A549 (cell line): ENCODE measurements at regions not wholly inside any gene's neighbourhood (a gene's known extent, or its start where the extent isn't known, plus 50 kb on each side); places are given as distances from the start of the nearest gene placed in this dataset.

ENCODE experiments used
- ATAC-seq, 2 experiments: fragments of 200-7000 bp in 1 of 2; fragments of >200 bp in 1 of 2; cut with Nextera tagmentation in 1 of 2; cut with Tn5 transposase in 1 of 2; 3 replicates each; pipeline versions ENCODE4 v1.8.0 to v1.9.1; 2018 to 2020; ENCODE audit warnings: mild to moderate bottlenecking in 1 of 2, moderate library complexity in 1 of 2
- CTCF ChIA-PET: fragments of 300-600 bp; sonication (Branson Sonifier 250); formaldehyde crosslinking; extraction: SDS; loops from one replicate; lab custom pipeline; 2021; ENCODE audit warnings: antibody characterized with exemption, inconsistent platforms; lab: Yijun Ruan, JAX
- POLR2A ChIA-PET: fragments of 350-600 bp; formaldehyde crosslinking; extraction: SDS; loops from one replicate; lab custom pipeline; 2021; ENCODE audit warnings: antibody characterized with exemption, inconsistent platforms; lab: Yijun Ruan, JAX
- DNase-seq, 2 experiments: peaks; one replicate each; pipeline versions ENCODE4 v3.0.0 to v3.0.0-alpha.2; 2011 to 2016; ENCODE audit warnings: low read depth in 1 of 2, low spot score in 1 of 2
- FAIRE-seq: peaks from 2 replicates; lab custom pipeline; 2011; peaks lifted over from hg19 to GRCh38; lab: Jason Lieb, UNC
- H3K27ac ChIP-seq, 2 experiments: fragments of >200 bp; sonication (Bioruptor Twin); formaldehyde crosslinking; 3 replicates each; pipeline ENCODE4 v1.5.1; 2016 to 2017
- H3K4me1 ChIP-seq: fragments of >200 bp; sonication (Bioruptor Twin); formaldehyde crosslinking; 3 replicates; pipeline ENCODE4 v1.6.1; 2016
- H3K4me2 ChIP-seq: fragments of >200 bp; sonication (Bioruptor Twin); formaldehyde crosslinking; 3 replicates; pipeline ENCODE4 v1.6.1; 2016
- H3K4me3 ChIP-seq: fragments of >200 bp; sonication (Bioruptor Twin); formaldehyde crosslinking; 3 replicates; pipeline ENCODE4 v1.5.1; 2016
- H3K9me3 ChIP-seq: fragments of >200 bp; sonication (Bioruptor Twin); formaldehyde crosslinking; 3 replicates; pipeline ENCODE4 v1.6.1; 2016
- CEBPB ChIP-seq, 2 experiments: fragments of >200 bp in 1 of 2; sonication (Bioruptor Twin) in 1 of 2; formaldehyde crosslinking in 1 of 2; IDR thresholded peaks; 2 replicates each; pipeline ENCODE4 v1.6.1; 2012 to 2016
- CHD2 ChIP-seq: fragments of 150-350 bp; IDR thresholded peaks from 2 replicates; pipeline ENCODE4 v1.6.1; 2014; ENCODE audit warnings: low read length; ENCODE audit not compliant: partially characterized antibody
- CHD4 ChIP-seq: fragments of 200-600 bp; sonication (generic); IDR thresholded peaks from 2 replicates; pipeline ENCODE4 v1.6.1; 2016; ENCODE audit warnings: antibody characterized with exemption, mild to moderate bottlenecking, borderline replicate concordance
- ESRRA ChIP-seq: fragments of 150-350 bp; IDR thresholded peaks from 2 replicates; pipeline ENCODE4 v1.6.1; 2014; ENCODE audit warnings: mild to moderate bottlenecking, low read length, borderline replicate concordance
- HEYL ChIP-seq: fragments of 250-450 bp; sonication (Bioruptor Pico); IDR thresholded peaks from 2 replicates; pipeline ENCODE4 v1.8.0; 2021; ENCODE audit warnings: mild to moderate bottlenecking, moderate library complexity
- HMGXB4 ChIP-seq: fragments of 250-450 bp; sonication (Bioruptor Pico); IDR thresholded peaks from 2 replicates; pipeline ENCODE4 v1.5.0; 2021; ENCODE audit warnings: mild to moderate bottlenecking, moderate library complexity, borderline replicate concordance
- HOXA7 ChIP-seq: fragments of 250-450 bp; sonication (Bioruptor Pico); IDR thresholded peaks from 2 replicates; pipeline ENCODE4 v1.5.0; 2020; ENCODE audit warnings: mild to moderate bottlenecking, moderate library complexity
- HOXB13 ChIP-seq: fragments of 250-450 bp; sonication (Bioruptor Pico); IDR thresholded peaks from 2 replicates; pipeline ENCODE4 v1.5.0; 2020; ENCODE audit warnings: low read depth, mild to moderate bottlenecking, moderate library complexity
- JUN ChIP-seq, 2 experiments: fragments of >200 bp; sonication (Bioruptor Twin); formaldehyde crosslinking; IDR thresholded peaks; 2 replicates in 1 of 2; 3 replicates in 1 of 2; pipeline ENCODE4 v1.6.1; 2016 to 2017
- JUNB ChIP-seq: fragments of >200 bp; sonication (Bioruptor Twin); formaldehyde crosslinking; IDR thresholded peaks from 2 replicates; pipeline ENCODE4 v1.6.1; 2016
- KDM1A ChIP-seq: fragments of 200-600 bp; sonication (generic); IDR thresholded peaks from 2 replicates; pipeline ENCODE4 v1.6.1; 2016; ENCODE audit warnings: low read depth, mild to moderate bottlenecking
- MAZ ChIP-seq: fragments of 150-350 bp; IDR thresholded peaks from 2 replicates; pipeline ENCODE4 v1.6.1; 2014; ENCODE audit warnings: antibody characterized with exemption, low read depth, low read length, borderline replicate concordance
- RCOR1 ChIP-seq: fragments of 150-350 bp; IDR thresholded peaks from 2 replicates; pipeline ENCODE4 v1.6.1; 2014; ENCODE audit warnings: antibody characterized with exemption, low read length, low read depth
- TP53 ChIP-seq: fragments of 250-450 bp; sonication (Bioruptor Pico); IDR thresholded peaks from 2 replicates; pipeline ENCODE4 v1.5.0; 2021; ENCODE audit warnings: mild to moderate bottlenecking, moderate library complexity
- ZNF302 ChIP-seq: fragments of 250-450 bp; sonication (Bioruptor Pico); IDR thresholded peaks from 2 replicates; pipeline ENCODE4 v1.9.0; 2021; ENCODE audit warnings: inconsistent platforms, mild to moderate bottlenecking, moderate library complexity
- WGBS: methylation state at CpG from one replicate; pipeline ENCODE4 v1.1.6; 2017; ENCODE audit errors: missing lambda C conversion rate; 5-methylcytosine and 5-hydroxymethylcytosine counted together
- TF ChIP-seq, protein P1 (sequence below): IDR thresholded peaks from 2 replicates; pipeline ENCODE4 v1.6.1; 2012
- TF ChIP-seq, protein P2 (sequence below): IDR thresholded peaks from 2 replicates; pipeline ENCODE4 v1.6.1; 2012; ENCODE audit warnings: low read depth, borderline replicate concordance
- TF ChIP-seq, protein P3 (sequence below): IDR thresholded peaks from 2 replicates; pipeline ENCODE4 v1.6.1; 2012
- TF ChIP-seq, protein P4 (sequence below): fragments of 250-450 bp; sonication (Bioruptor Pico); IDR thresholded peaks from 2 replicates; pipeline ENCODE4 v1.5.0; 2020; ENCODE audit warnings: low read depth, mild to moderate bottlenecking, moderate library complexity

GRCh38 chr9:29657821-29658220, 2084.5 kb upstream of the C9orf72 start (continued):
- TF ChIP-seq CEBPB (IDR thresholded peaks at IDR 0.05): no peak
- TF ChIP-seq, protein P1, sequence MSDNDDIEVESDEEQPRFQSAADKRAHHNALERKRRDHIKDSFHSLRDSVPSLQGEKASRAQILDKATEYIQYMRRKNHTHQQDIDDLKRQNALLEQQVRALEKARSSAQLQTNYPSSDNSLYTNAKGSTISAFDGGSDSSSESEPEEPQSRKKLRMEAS: no peak

DNA sequence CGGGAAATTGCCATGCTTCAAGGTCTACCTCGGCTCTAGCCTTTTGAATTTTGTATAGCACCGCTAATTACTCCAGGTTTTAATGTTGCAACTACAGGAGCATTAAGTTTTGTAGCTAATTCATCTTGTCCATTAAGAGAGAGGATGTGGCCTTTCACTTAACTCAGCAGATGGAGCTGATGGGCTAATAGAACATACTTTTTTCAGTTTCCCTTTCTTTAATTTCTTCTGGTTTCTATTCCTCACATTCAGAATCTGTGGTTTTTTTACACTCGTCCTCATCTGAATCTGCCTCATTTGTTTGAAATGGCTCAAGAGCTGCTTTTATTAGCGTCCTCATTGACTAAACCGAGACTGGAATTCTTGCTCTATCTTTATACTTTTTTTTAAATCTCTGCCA, 2085.7 kb upstream of the C9orf72 start:
- no peaks in the 10 kb centered on the region for H3K9me3 ChIP-seq
- POLR2A ChIA-PET: no interaction called here
- 18% methylated on average over 6 of the region's 6 CpGs for WGBS
- DNase-seq: no peak
- H3K27ac ChIP-seq: no peak overlapping the region
- H3K4me3 ChIP-seq: no peak overlapping the region
- TF ChIP-seq CHD2 (no peak), RCOR1 (no peak), CHD4 (no peak), JUNB (no peak), HOXB13 (CRISPR knock-in tag) (no peak), ESRRA (no peak), HOXA7 (CRISPR knock-in tag) (no peak), HMGXB4 (no peak), KDM1A (no peak), JUN (IDR thresholded peaks at IDR 0.05) (no peak)
- TF ChIP-seq, protein P2, sequence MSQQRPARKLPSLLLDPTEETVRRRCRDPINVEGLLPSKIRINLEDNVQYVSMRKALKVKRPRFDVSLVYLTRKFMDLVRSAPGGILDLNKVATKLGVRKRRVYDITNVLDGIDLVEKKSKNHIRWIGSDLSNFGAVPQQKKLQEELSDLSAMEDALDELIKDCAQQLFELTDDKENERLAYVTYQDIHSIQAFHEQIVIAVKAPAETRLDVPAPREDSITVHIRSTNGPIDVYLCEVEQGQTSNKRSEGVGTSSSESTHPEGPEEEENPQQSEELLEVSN: no peak
- TF ChIP-seq, protein P3, sequence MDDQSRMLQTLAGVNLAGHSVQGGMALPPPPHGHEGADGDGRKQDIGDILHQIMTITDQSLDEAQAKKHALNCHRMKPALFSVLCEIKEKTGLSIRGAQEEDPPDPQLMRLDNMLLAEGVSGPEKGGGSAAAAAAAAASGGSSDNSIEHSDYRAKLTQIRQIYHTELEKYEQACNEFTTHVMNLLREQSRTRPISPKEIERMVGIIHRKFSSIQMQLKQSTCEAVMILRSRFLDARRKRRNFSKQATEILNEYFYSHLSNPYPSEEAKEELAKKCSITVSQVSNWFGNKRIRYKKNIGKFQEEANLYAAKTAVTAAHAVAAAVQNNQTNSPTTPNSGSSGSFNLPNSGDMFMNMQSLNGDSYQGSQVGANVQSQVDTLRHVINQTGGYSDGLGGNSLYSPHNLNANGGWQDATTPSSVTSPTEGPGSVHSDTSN: no peak
- TF ChIP-seq, all 56 proteins: peak for 0
- no peak for ATAC-seq
- no peak overlapping the region for H3K4me2 ChIP-seq
- CTCF ChIA-PET: no interaction called here
- no peaks in the 10 kb centered on the region for H3K4me1 ChIP-seq
- FAIRE-seq: no peak

- Histone ChIP-seq H3K4me1 (no peaks in the 10 kb centered on the region), H3K27ac (no peak overlapping the region), H3K4me3 (no peak overlapping the region), H3K9me3 (no peaks in the 10 kb centered on the region), H3K4me2 (no peak overlapping the region)
- POLR2A ChIA-PET: no interaction called here
- 14% methylated on average over 4 of the region's 4 CpGs for WGBS
- TF ChIP-seq MAZ: no peak
- no peak for TF ChIP-seq CHD4
- TF ChIP-seq HEYL: no peak
- no peak for TF ChIP-seq TP53 (CRISPR knock-in tag)
- TF ChIP-seq, protein P4, sequence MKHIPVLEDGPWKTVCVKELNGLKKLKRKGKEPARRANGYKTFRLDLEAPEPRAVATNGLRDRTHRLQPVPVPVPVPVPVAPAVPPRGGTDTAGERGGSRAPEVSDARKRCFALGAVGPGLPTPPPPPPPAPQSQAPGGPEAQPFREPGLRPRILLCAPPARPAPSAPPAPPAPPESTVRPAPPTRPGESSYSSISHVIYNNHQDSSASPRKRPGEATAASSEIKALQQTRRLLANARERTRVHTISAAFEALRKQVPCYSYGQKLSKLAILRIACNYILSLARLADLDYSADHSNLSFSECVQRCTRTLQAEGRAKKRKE: no peak
- no peak for TF ChIP-seq ZNF302 (CRISPR knock-in tag)
- TF ChIP-seq, protein P1: no peak
- CTCF ChIA-PET: no interaction called here
- ATAC-seq (no peak), DNase-seq (no peak), FAIRE-seq (no peak)
Measured at GRCh38 chr9:29659736-29660135, 2086.5 kb upstream of the C9orf72 start.
